HUDEP-2 (cell line): ENCODE measurements at regions not wholly inside any gene's neighbourhood (a gene's known extent, or its start where the extent isn't known, plus 50 kb on each side); places are given as distances from the start of the nearest gene placed in this dataset.
"Not testable (repeated sequence)": the region's sequence is repeated elsewhere in the genome, so short reads cannot be mapped to it uniquely, and the experiment has no call there.

ENCODE experiments used
- DNase-seq, 76 experiments: peaks; one replicate each; lab custom pipeline; 2025; ENCODE audit not compliant: unreplicated experiment in 76 of 76; lab: John Stamatoyannopoulos, UW

- no peak for DNase-seq
Observed at GRCh38 chr9:129459547-129460322, 161.2 kb downstream of the C9orf50 start.

- peak in 2 of 76 experiments; percentile 16 to 18 for DNase-seq
Observed at GRCh38 chr9:129458663-129459546, 162.0 kb downstream of the C9orf50 start.

DNA sequence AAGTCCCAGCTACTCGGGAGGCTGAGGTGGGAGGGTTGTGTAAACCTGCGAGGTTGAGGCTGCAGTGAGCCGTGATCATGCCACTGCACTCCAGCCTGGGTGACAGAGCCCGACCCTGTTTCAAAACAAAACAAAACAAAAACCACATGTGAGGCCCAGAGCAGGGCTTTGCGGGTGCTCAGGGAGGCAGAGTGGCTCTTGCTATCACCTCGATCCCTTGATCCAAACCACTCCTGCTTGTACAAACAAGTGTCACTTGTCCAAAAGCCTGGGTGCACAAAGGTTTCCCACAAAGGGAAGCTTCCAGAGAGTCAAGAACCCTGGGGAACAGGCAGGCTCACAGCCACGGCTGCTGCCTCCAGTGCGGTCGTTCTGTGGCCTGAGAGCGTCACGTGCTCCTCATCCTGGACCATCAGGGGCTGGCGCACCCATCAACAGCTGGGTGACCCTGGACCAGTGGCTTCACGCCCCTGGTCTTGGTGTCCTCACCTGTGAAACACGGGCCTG is 162.7 kb downstream of the C9orf50 start:
- no peak for DNase-seq

DNA sequence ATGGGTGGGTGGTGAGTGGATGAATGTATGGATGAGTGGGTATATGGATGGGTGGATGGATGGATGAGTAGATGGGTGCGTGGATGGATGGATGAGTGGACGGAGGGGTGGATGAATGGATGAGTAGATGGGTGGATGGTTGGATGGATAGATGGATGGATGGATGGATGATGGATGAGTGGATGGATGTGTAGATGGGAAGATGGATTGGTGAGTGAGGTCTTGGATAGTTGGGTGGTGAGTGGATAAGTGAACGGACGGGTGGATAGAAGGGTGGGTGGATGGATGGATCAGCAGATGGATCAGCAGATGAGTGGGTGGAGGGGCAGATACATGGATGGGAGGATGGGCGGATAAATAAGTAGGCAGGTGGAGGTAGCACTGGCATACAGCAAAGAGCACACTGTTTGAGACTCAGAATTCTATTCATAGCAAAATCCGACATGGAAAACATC is 163.5 kb downstream of the C9orf50 start:
- DNase-seq, result no peak

- DNase-seq, result no peak
Observed at GRCh38 chr9:129456549-129457324, 164.2 kb downstream of the C9orf50 start.

- no peak for DNase-seq
Observed at GRCh38 chr9:129455151-129455995, 165.5 kb downstream of the C9orf50 start.

- DNase-seq, result no peak
Observed at GRCh38 chr9:129454467-129455067, 166.3 kb downstream of the C9orf50 start.

DNA sequence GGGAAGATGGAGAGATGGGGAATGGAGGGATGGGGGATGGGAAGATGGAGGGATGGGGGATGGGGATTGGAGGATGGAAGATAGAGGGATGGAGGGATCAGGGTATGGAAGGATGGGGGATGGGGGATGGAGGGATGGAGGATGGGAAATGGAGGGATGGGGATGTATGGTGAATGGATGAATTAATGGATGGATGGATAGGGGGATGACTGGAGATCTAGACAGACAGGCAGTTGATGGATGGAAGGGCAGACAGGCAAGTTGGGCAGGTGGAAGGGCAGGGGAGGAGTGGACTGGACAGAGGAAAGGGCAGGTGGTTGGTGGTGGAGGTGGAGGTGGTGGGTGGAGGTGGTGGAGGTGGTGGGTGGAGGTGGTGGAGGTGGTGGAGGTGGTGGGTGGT is 167.2 kb downstream of the C9orf50 start:
- no peak for DNase-seq

- no peak for DNase-seq
Observed at GRCh38 chr9:129451669-129452068, 169.2 kb downstream of the C9orf50 start.

- DNase-seq, result no peak
Observed at GRCh38 chr9:129451089-129451656, 169.7 kb downstream of the C9orf50 start.

DNA sequence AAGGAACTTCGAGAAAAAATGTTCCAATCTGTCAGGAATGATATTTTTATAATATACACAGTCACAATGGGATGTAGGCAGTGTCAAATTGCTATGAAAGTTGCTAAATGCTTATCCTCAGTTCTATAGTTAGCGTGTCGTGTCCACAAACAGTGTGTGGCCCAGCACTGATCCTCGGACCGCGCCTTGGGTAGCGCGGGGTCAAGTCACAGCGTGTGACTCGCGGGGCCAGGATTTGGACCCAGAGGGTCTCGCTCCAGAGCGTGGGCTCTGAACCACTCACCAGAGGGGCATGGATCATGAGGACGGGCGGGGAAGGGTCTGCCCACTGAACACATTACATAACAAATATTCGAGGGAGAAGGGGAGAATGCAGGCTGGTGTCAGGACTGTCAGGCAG is 171.8 kb downstream of the C9orf50 start:
- DNase-seq, result no peak

- DNase-seq, result no peak
Observed at GRCh38 chr9:129446828-129447550, 173.9 kb downstream of the C9orf50 start.

DNA sequence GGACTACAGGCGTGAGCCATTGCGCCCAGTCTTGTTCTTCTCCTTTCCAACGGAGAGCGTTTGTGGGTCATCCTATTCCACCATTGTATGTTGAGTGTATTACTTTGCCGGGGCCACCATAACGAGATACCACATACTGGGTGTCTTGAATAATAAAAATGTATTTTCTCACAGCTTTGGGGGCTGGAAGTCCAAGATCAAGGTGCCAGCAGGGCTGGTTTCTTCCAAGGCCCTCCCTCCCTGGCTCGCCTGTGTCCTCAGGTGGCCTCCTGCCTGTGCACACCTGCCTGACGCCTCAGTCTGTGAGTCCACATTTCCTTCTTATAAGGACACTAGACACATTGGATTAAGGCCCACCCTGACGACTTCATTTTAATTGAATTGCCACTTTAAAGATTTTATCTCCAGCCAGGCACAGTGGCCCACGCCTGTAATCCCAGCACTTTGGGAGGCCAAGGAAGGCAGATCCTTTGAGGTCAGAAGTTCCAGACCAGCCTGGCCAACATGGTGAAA is 175.1 kb downstream of the C9orf50 start:
- DNase-seq, result no peak

- DNase-seq, result not testable (repeated sequence)
Observed at GRCh38 chr9:129443515-129444164, 177.3 kb downstream of the C9orf50 start.

DNA sequence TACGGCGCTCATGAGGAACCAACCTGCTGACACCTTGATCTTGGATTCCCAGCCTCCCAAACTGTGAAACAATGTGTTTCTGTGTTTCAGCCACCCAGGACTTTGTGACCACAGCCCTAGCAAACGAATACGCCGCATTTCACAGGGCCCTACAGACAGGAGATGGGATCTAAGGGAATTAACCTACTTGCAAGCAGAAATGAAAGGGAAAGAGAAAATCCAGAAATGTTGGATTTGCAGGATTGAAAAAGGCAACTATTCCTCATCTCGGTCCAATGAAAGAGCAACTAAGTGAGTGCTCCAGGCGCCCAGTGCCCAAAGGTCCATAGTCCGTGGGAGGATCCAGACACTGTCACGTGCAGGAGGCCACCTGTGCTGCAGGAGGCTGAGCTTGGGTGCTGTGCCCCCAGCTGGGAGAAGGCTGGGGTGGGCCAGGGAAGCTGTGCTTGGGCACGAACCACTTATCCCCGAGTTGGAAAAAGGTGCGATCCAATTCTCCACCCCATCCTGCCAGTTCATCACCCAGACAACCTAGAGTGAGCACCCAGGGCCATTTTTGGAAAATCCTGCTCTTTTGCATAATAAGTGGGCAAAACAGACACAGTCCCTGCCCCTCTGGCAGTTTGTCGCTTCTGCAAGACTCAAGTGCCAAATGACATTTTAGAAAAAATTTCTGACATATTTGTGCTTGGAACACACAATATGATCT is 177.9 kb downstream of the C9orf50 start:
- DNase-seq, result no peak

GRCh38 chr9:129441852-129442251 is 179.0 kb downstream of the C9orf50 start:
- DNase-seq, result no peak
